ENCODE measurements at regions not wholly inside any gene's neighbourhood (a gene's known extent, or its start where the extent isn't known, plus 50 kb on each side); places are given as distances from the start of the nearest gene placed in this dataset.
A peak's percentile ranks its signal among the peaks of the same experiment; 100 is the strongest.

GRCh38 chr3:152713989-152714388, 120.9 kb upstream of the P2RY1 start:
- DNase-seq = no peak

- no peak for DNase-seq
These were observed 120.4 kb upstream of the P2RY1 start for GRCh38 chr3:152714507-152714906.

- no peak for DNase-seq
These were observed 117.7 kb upstream of the P2RY1 start for GRCh38 chr3:152717252-152717651.

GRCh38 chr3:152718810-152719209, 116.1 kb upstream of the P2RY1 start:
- no peak for DNase-seq

GRCh38 chr3:152719264-152719663, 115.7 kb upstream of the P2RY1 start:
- no peak for DNase-seq

- no peak for DNase-seq
These were observed 113.8 kb upstream of the P2RY1 start for GRCh38 chr3:152720951-152721718.

GRCh38 chr3:152724270-152724669, 110.7 kb upstream of the P2RY1 start:
- DNase-seq = no peak

- DNase-seq = no peak
These were observed 106.5 kb upstream of the P2RY1 start for GRCh38 chr3:152728231-152728980.

- peak in 1 of 51 donors; percentile 13 for DNase-seq
These were observed 105.0 kb upstream of the P2RY1 start for GRCh38 chr3:152729906-152730305.

GRCh38 chr3:152731511-152731910, 103.4 kb upstream of the P2RY1 start:
- DNase-seq = no peak

GRCh38 chr3:152733584-152734119, 101.3 kb upstream of the P2RY1 start:
- DNase-seq = no peak

GRCh38 chr3:152737021-152737908, 97.7 kb upstream of the P2RY1 start:
- peak in 1 of 51 donors; percentile 2 for DNase-seq

- no peak for DNase-seq
These were observed 96.3 kb upstream of the P2RY1 start for GRCh38 chr3:152738656-152739055.

- DNase-seq = no peak
These were observed 92.3 kb upstream of the P2RY1 start for GRCh38 chr3:152742368-152743347.

GRCh38 chr3:152745646-152746045, 89.3 kb upstream of the P2RY1 start:
- no peak for DNase-seq

GRCh38 chr3:152754303-152754702, 80.6 kb upstream of the P2RY1 start:
- DNase-seq = no peak

GRCh38 chr3:152756807-152757206, 78.1 kb upstream of the P2RY1 start:
- DNase-seq = no peak

- DNase-seq = no peak
These were observed 74.8 kb upstream of the P2RY1 start for GRCh38 chr3:152760024-152760563.

GRCh38 chr3:152760591-152760990, 74.3 kb upstream of the P2RY1 start:
- DNase-seq = no peak

- no peak for DNase-seq
These were observed 66.5 kb upstream of the P2RY1 start for GRCh38 chr3:152768478-152768877.
